ENCODE measurements at regions not wholly inside any gene's neighbourhood (a gene's known extent, or its start where the extent isn't known, plus 50 kb on each side); places are given as distances from the start of the nearest gene placed in this dataset.

GRCh38 chr16:85361441-85362118 is 249.3 kb upstream of the CIBAR2 start:
- Histone ChIP-seq H3K27ac (ENCODE audit: extremely low read length, insufficient read depth, low read length) (no peak overlapping the region), H3K27me3 (ENCODE audit: control insufficient read depth in 1 of 2, insufficient read depth in 2 of 2, low read length in 2 of 2) (peaks cover 0 to 1% of the 10 kb centered on the region in 2 experiments; a peak in 1 of 5 replicates), H3K79me2 (ENCODE audit: insufficient read depth, low read length) (no peaks in the 10 kb centered on the region), H2AFZ (ENCODE audit: low read length) (no peak overlapping the region), H4K20me1 (ENCODE audit: insufficient read depth, low read length) (no peaks in the 10 kb centered on the region), H3K9ac (ENCODE audit: insufficient read depth, low read depth, low read length) (no peak overlapping the region), H3K4me2 (ENCODE audit: low read depth, low read length) (0 out of 2 replicates have a peak overlapping the region, but pooled peaks have one; percentile 5), H3K36me3 (replicated peaks in 1 of 2; ENCODE audit: control insufficient read depth in 1 of 2, insufficient read depth in 2 of 2, low read length in 2 of 2) (no peaks in the 10 kb centered on the region), H3K4me3 (replicated peaks in 1 of 3; ENCODE audit: insufficient read depth in 1 of 3, low read depth in 2 of 3, low read length in 3 of 3) (no peak overlapping the region; a peak in 1 of 6 replicates), H3K9me3 (ENCODE audit: low read length) (no peaks in the 10 kb centered on the region), H3K4me1 (ENCODE audit: insufficient read depth, low read length) (peaks cover 41% of the 10 kb centered on the region)
- FAIRE-seq (no peak), DNase-seq (ENCODE audit: low spot score) (no peak), ATAC-seq (peak; percentile 61)
- intact Hi-C loops (cut with micrococcal nuclease; ENCODE audit: unreplicated experiment) (no loop called here), in situ Hi-C loops (cut with HindIII; ENCODE audit: extremely low pct_ligation_motif_present, low pct_unique_long_range_greater_than_20kb) (no loop called here)
- ChIA-PET CTCF (ENCODE audit: low intra/inter-chr PET ratio, low total read pairs) (no interaction called here), POLR2A (no interaction called here)
- BruUV-seq (replicated peaks): no TSS peak
- WGBS (ENCODE audit: low lambda C conversion rate): 53% methylated on average over 13 of the region's 23 CpGs
- TF ChIP-seq ZNF724P (CRISPR knock-in tag; IDR thresholded peaks at IDR 0.05; ENCODE audit: borderline replicate concordance): no peak
- no peak for TF ChIP-seq THAP8 (CRISPR knock-in tag; IDR thresholded peaks at IDR 0.05; ENCODE audit: borderline replicate concordance)
- no peak for TF ChIP-seq ETS1 (CRISPR knock-in tag; IDR thresholded peaks at IDR 0.05)
- 0 out of 2 replicates have a peak, but pooled peaks have one; percentile 36 for TF ChIP-seq PCBP1 (IDR thresholded peaks at IDR 0.05; ENCODE audit: borderline replicate concordance, low read depth, low read length)
- TF ChIP-seq SIN3B (IDR thresholded peaks at IDR 0.05; ENCODE audit: low read length): no peak
- no peak for TF ChIP-seq LRRFIP1 (CRISPR knock-in tag; conservative IDR thresholded peaks at IDR 0.05)
- TF ChIP-seq RBM39 (IDR thresholded peaks at IDR 0.05; ENCODE audit: low read depth, low read length, poor library complexity, severe bottlenecking): no peak
- 0 out of 2 replicates have a peak, but pooled peaks have one; percentile 41 for TF ChIP-seq ZNF354B (CRISPR knock-in tag; IDR thresholded peaks at IDR 0.05)
- no peak for TF ChIP-seq TFAP4 (IDR thresholded peaks at IDR 0.05; ENCODE audit: borderline replicate concordance, low read depth)
- TF ChIP-seq POLR2G (IDR thresholded peaks at IDR 0.05; ENCODE audit: low read depth, low read length): no peak
- no peak for TF ChIP-seq ZFP1 (CRISPR knock-in tag; IDR thresholded peaks at IDR 0.05)
- TF ChIP-seq ZNF589 (CRISPR knock-in tag; conservative IDR thresholded peaks at IDR 0.05): no peak
- no peak for TF ChIP-seq ZSCAN30 (CRISPR knock-in tag; IDR thresholded peaks at IDR 0.05)
- TF ChIP-seq ZNF530 (CRISPR knock-in tag; IDR thresholded peaks at IDR 0.05; ENCODE audit: low read depth): no peak
- no peak for TF ChIP-seq ZNF883 (CRISPR knock-in tag; IDR thresholded peaks at IDR 0.05; ENCODE audit: not compliant biosample characterization)
- TF ChIP-seq ZBTB38 (CRISPR knock-in tag; IDR thresholded peaks at IDR 0.05): peak; percentile 24; the same call in 1 of the 2 replicates
- TF ChIP-seq KDM3A (CRISPR knock-in tag; IDR thresholded peaks at IDR 0.05; ENCODE audit: low read depth): no peak
- no peak for TF ChIP-seq ZNF34 (CRISPR knock-in tag; IDR thresholded peaks at IDR 0.05; ENCODE audit: borderline replicate concordance)
- TF ChIP-seq BCL6 (CRISPR knock-in tag; IDR thresholded peaks at IDR 0.05): no peak
- no peak for TF ChIP-seq ISX (CRISPR knock-in tag; conservative IDR thresholded peaks at IDR 0.05)
- TF ChIP-seq TMF1 (CRISPR knock-in tag; IDR thresholded peaks at IDR 0.05; ENCODE audit: low read depth): no peak
